GM12878 (cell line): ENCODE measurements at regions not wholly inside any gene's neighbourhood (a gene's known extent, or its start where the extent isn't known, plus 50 kb on each side); places are given as distances from the start of the nearest gene placed in this dataset.

ENCODE experiments used
- ATAC-seq: fragments of 200-7000 bp; cut with Tn5 transposase; 3 replicates; pipeline ENCODE4 v1.9.1; 2020; ENCODE audit warnings: mild to moderate bottlenecking, moderate library complexity
- BruUV-seq: library from RNA; stranded (reverse); fragments of 400-500 nt; replicated peaks from 2 replicates; lab custom pipeline; 2021; lab: Mats Ljungman, UMichigan
- CTCF ChIA-PET: fragments of 300-600 bp; sonication (Branson Sonifier 250); formaldehyde crosslinking; extraction: SDS; loops from one replicate; lab custom pipeline; 2021; ENCODE audit warnings: inconsistent platforms; lab: Yijun Ruan, JAX
- POLR2A ChIA-PET: fragments of 350-600 bp; formaldehyde crosslinking; extraction: SDS; loops from one replicate; lab custom pipeline; 2021; ENCODE audit warnings: inconsistent platforms; lab: Charles Lee
- RAD21 ChIA-PET: fragments of 300-600 bp; sonication (Branson Sonifier 250); formaldehyde crosslinking; loops from one replicate; lab custom pipeline; 2023; ENCODE audit warnings: antibody characterized with exemption; ENCODE audit not compliant: unreplicated experiment; lab: Charles Lee
- SMC1A ChIA-PET: fragments of 300-600 bp; sonication (Branson Sonifier 250); formaldehyde crosslinking; loops from one replicate; lab custom pipeline; 2023; ENCODE audit not compliant: unreplicated experiment, uncharacterized antibody; lab: Charles Lee
- DNase-seq: peaks from one replicate; pipeline ENCODE4 v3.0.0-alpha.2; 2011; ENCODE audit warnings: low read depth, low spot score
- FAIRE-seq: peaks from 3 replicates; lab custom pipeline; 2011; peaks lifted over from hg19 to GRCh38; lab: Jason Lieb, UNC
- H2AFZ ChIP-seq: 2 replicates; pipeline ENCODE4 v1.6.0; 2011; ENCODE audit warnings: low read depth, low read length, control low read depth; ENCODE audit not compliant: control insufficient read depth
- H3K27ac ChIP-seq: 2 replicates; pipeline ENCODE4 v1.5.1; 2011; ENCODE audit warnings: control low read depth; ENCODE audit not compliant: control insufficient read depth, insufficient read depth
- H3K27me3 ChIP-seq, 2 experiments: replicated peaks in 1 of 2; 2 replicates each; pipeline versions ENCODE4 v1.6.0 to v1.6.1; 2011; ENCODE audit warnings: low read length in 1 of 2; ENCODE audit not compliant: control insufficient read depth in 2 of 2, insufficient read depth in 2 of 2
- H3K36me3 ChIP-seq, 2 experiments: 2 replicates each; pipeline ENCODE4 v1.5.1; 2011; ENCODE audit warnings: low read length in 1 of 2; ENCODE audit not compliant: control insufficient read depth in 2 of 2, insufficient read depth in 2 of 2
- H3K4me1 ChIP-seq: 2 replicates; pipeline ENCODE4 v1.6.1; 2011; ENCODE audit warnings: mild to moderate bottlenecking, low read length, moderate library complexity, mixed read lengths; ENCODE audit not compliant: control insufficient read depth, insufficient read depth
- H3K4me2 ChIP-seq: 2 replicates; pipeline ENCODE4 v1.6.0; 2011; ENCODE audit warnings: control low read depth; ENCODE audit not compliant: control insufficient read depth, insufficient read depth
- H3K4me3 ChIP-seq: fragments of 200-600 bp; sonication (generic); 2 replicates; pipeline ENCODE4 v1.5.1; 2016
- H3K79me2 ChIP-seq: 2 replicates; pipeline ENCODE4 v1.6.0; 2011; ENCODE audit warnings: low read length; ENCODE audit not compliant: control insufficient read depth, insufficient read depth
- H3K9ac ChIP-seq: 2 replicates; pipeline ENCODE4 v1.8.0; 2011; ENCODE audit warnings: low read length, control low read depth, mixed read lengths; ENCODE audit not compliant: control insufficient read depth, insufficient read depth
- H3K9me3 ChIP-seq: replicated peaks from 3 replicates; pipeline ENCODE4 v1.5.1; 2011; ENCODE audit warnings: mild to moderate bottlenecking, low read length; ENCODE audit not compliant: control insufficient read depth, insufficient read depth
- H4K20me1 ChIP-seq: 2 replicates; pipeline ENCODE4 v1.6.0; 2011; ENCODE audit not compliant: control insufficient read depth, insufficient read depth
- BRCA1 ChIP-seq: IDR thresholded peaks from 2 replicates; pipeline ENCODE4 v1.6.1; 2011; ENCODE audit warnings: low read depth, low read length, improper control_type of control experiment
- ELK1 ChIP-seq: IDR thresholded peaks from 2 replicates; pipeline ENCODE4 v1.6.1; 2012; ENCODE audit warnings: low read depth, low read length, improper control_type of control experiment
- ETV6 ChIP-seq, 2 experiments: fragments of 450-650 bp in 1 of 2; IDR thresholded peaks in 1 of 2; conservative IDR thresholded peaks in 1 of 2; 2 replicates each; pipeline ENCODE4 v1.6.1; 2014; ENCODE audit warnings: antibody characterized with exemption in 1 of 2, borderline replicate concordance in 1 of 2, low read depth in 1 of 2, mild to moderate bottlenecking in 1 of 2, moderate library complexity in 1 of 2
- EZH2 ChIP-seq: IDR thresholded peaks from 2 replicates; pipeline ENCODE4 v1.6.1; 2012; ENCODE audit warnings: low read depth, mild to moderate bottlenecking, control low read depth, inconsistent platforms, low read length, borderline replicate concordance; ENCODE audit not compliant: control insufficient read depth
- HDAC2 ChIP-seq: fragments of 200-600 bp; sonication (generic); IDR thresholded peaks from 2 replicates; pipeline ENCODE4 v1.6.1; 2017
- HSF1 ChIP-seq: fragments of 150-350 bp; IDR thresholded peaks from 2 replicates; pipeline ENCODE4 v1.6.1; 2014; ENCODE audit warnings: mild to moderate bottlenecking, low read depth, low read length
- IRF3 ChIP-seq: fragments of 450-650 bp; IDR thresholded peaks from 2 replicates; pipeline ENCODE4 v1.6.1; 2014; ENCODE audit warnings: mild to moderate bottlenecking
- KLF5 ChIP-seq: fragments of 450-650 bp; IDR thresholded peaks from 2 replicates; pipeline ENCODE4 v1.6.1; 2014; ENCODE audit warnings: mild to moderate bottlenecking; ENCODE audit not compliant: partially characterized antibody
- MEF2B ChIP-seq: fragments of 450-650 bp; IDR thresholded peaks from 2 replicates; pipeline ENCODE4 v1.6.1; 2018; ENCODE audit warnings: mild to moderate bottlenecking, moderate library complexity; ENCODE audit not compliant: partially characterized antibody, poor library complexity, severe bottlenecking
- MTA3 ChIP-seq: IDR thresholded peaks from 2 replicates; pipeline ENCODE4 v1.6.1; 2012; ENCODE audit warnings: low read length, inconsistent platforms, borderline replicate concordance
- PBX3 ChIP-seq: IDR thresholded peaks from 2 replicates; pipeline ENCODE4 v1.6.1; 2011; ENCODE audit warnings: mild to moderate bottlenecking, low read depth, low read length, moderate library complexity; ENCODE audit not compliant: insufficient replicate concordance
- REST ChIP-seq: IDR thresholded peaks from 2 replicates; pipeline ENCODE4 v1.6.1; 2012; ENCODE audit warnings: mild to moderate bottlenecking, low read depth, low read length
- STAT1 ChIP-seq: fragments of 450-650 bp; conservative IDR thresholded peaks from 2 replicates; pipeline ENCODE4 v1.6.1; 2014; ENCODE audit warnings: antibody characterized with exemption, mild to moderate bottlenecking
- TCF3 ChIP-seq: IDR thresholded peaks from 2 replicates; pipeline ENCODE4 v1.6.1; 2012; ENCODE audit warnings: low read depth, mild to moderate bottlenecking, low read length, borderline replicate concordance; ENCODE audit not compliant: insufficient read depth
- ZNF384 ChIP-seq: IDR thresholded peaks from 2 replicates; pipeline ENCODE4 v1.6.1; 2012; ENCODE audit warnings: low read depth, mild to moderate bottlenecking, low read length, improper control_type of control experiment, borderline replicate concordance
- WGBS: methylation state at CpG from one replicate; pipeline ENCODE4 v1.1.6; 2016; ENCODE audit warnings: low lambda C conversion rate; ENCODE audit not compliant: insufficient replicate concordance, insufficient coverage; ENCODE audit errors: missing lambda C conversion rate; 5-methylcytosine and 5-hydroxymethylcytosine counted together
- in situ Hi-C: fragments of 300-500 bp; cut with MboI; formaldehyde crosslinking; loops from 9 replicates; pipeline ENCODE4 v1.14.3; 2018; ENCODE audit warnings: mixed read lengths
- intact Hi-C: fragments of 100-400 bp; cut with micrococcal nuclease; formaldehyde crosslinking; loops from one replicate; pipeline ENCODE4 v1.14.2; 2022; ENCODE audit not compliant: unreplicated experiment

GRCh38 chr21:24445517-24445916 is 1161.8 kb downstream of the MRPL39 start:
- Histone ChIP-seq H3K4me3 (no peak overlapping the region), H3K9ac (no peak overlapping the region), H2AFZ (no peak overlapping the region), H3K9me3 (no peaks in the 10 kb centered on the region), H3K79me2 (no peaks in the 10 kb centered on the region), H3K36me3 (no peaks in the 10 kb centered on the region), H3K27me3 (no peaks in the 10 kb centered on the region), H3K27ac (no peak overlapping the region), H3K4me2 (no peak overlapping the region), H4K20me1 (no peaks in the 10 kb centered on the region), H3K4me1 (no peaks in the 10 kb centered on the region)
- no TSS peak for BruUV-seq
- ATAC-seq (no peak), DNase-seq (no peak), FAIRE-seq (no peak)
- RAD21 ChIA-PET: no interaction called here
- SMC1A ChIA-PET: no interaction called here
- CTCF ChIA-PET: no interaction called here
- POLR2A ChIA-PET: no interaction called here
- TF ChIP-seq ETV6 (conservative IDR thresholded peaks at IDR 0.05 in 1 of 2, IDR thresholded peaks at IDR 0.05 in 1 of 2; ENCODE audit: borderline replicate concordance in 1 of 2, low read depth in 1 of 2): no peak
- TF ChIP-seq HSF1: no peak
- TF ChIP-seq ZNF384: no peak
- no peak for TF ChIP-seq ELK1
- no peak for TF ChIP-seq REST
- TF ChIP-seq EZH2: no peak
- no peak for TF ChIP-seq KLF5
- TF ChIP-seq HDAC2: no peak
- TF ChIP-seq IRF3: no peak
- TF ChIP-seq MTA3: no peak
- TF ChIP-seq MEF2B: no peak
- no peak for TF ChIP-seq STAT1
- no peak for TF ChIP-seq TCF3
- TF ChIP-seq PBX3: no peak
- TF ChIP-seq BRCA1: no peak
- in situ Hi-C loops (no loop called here), intact Hi-C loops (no loop called here)
- 0% methylated on average over 1 of the region's 1 CpG for WGBS
